ENCODE measurements at regions not wholly inside any gene's neighbourhood (a gene's known extent, or its start where the extent isn't known, plus 50 kb on each side); places are given as distances from the start of the nearest gene placed in this dataset.

DNA sequence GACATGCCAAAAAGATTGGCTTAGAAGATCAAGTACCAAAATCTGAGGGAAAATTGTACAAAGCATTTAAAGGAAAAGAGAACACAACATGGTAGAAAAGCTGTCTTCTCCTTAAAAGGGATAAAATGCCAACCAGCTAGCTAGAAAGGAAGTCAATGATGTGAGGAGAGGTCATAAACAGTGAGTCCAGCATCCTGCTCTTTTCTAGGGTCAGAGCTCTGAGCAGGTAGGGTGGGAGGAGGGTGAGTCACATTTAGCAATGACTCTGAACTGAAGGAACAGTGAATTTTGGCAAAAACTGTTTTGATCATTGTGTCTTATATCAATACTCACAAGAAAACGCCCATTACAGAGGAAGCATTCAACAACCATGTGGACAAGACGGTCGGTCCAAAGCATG, 322.3 kb downstream of the DAD1 start:
- TF ChIP-seq, protein P1, sequence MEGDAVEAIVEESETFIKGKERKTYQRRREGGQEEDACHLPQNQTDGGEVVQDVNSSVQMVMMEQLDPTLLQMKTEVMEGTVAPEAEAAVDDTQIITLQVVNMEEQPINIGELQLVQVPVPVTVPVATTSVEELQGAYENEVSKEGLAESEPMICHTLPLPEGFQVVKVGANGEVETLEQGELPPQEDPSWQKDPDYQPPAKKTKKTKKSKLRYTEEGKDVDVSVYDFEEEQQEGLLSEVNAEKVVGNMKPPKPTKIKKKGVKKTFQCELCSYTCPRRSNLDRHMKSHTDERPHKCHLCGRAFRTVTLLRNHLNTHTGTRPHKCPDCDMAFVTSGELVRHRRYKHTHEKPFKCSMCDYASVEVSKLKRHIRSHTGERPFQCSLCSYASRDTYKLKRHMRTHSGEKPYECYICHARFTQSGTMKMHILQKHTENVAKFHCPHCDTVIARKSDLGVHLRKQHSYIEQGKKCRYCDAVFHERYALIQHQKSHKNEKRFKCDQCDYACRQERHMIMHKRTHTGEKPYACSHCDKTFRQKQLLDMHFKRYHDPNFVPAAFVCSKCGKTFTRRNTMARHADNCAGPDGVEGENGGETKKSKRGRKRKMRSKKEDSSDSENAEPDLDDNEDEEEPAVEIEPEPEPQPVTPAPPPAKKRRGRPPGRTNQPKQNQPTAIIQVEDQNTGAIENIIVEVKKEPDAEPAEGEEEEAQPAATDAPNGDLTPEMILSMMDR (optimal IDR thresholded peaks at IDR 0.05 in 1 of 3, IDR thresholded peaks at IDR 0.05 in 1 of 3, conservative IDR thresholded peaks at IDR 0.05 in 1 of 3; ENCODE audit: extremely low read depth in 1 of 3, insufficient read depth in 2 of 3, low read length in 3 of 3), result no peak
- TF ChIP-seq EZH2 (IDR thresholded peaks at IDR 0.05; ENCODE audit: low read length), result no peak
